Fibroblast of the aortic adventitia (primary cell): ENCODE measurements at regions not wholly inside any gene's neighbourhood (a gene's known extent, or its start where the extent isn't known, plus 50 kb on each side); places are given as distances from the start of the nearest gene placed in this dataset.
A peak's percentile ranks its signal among the peaks of the same experiment; 100 is the strongest.

Experiments
- DNase-seq: peaks from one replicate; pipeline ENCODE4 v3.0.0-alpha.2; 2010; ENCODE audit warnings: low read depth
- H3K4me3 ChIP-seq: 2 replicates; pipeline ENCODE4 v1.5.1; 2011; ENCODE audit warnings: low read depth, mild to moderate bottlenecking, control low read depth, low read length, moderate library complexity
- CTCF ChIP-seq: IDR thresholded peaks from 2 replicates; pipeline ENCODE4 v1.5.1; 2011; ENCODE audit warnings: mild to moderate bottlenecking, low read length, control low read depth, inconsistent platforms; ENCODE audit not compliant: insufficient read depth

- TF ChIP-seq CTCF = no peak
- H3K4me3 ChIP-seq = no peak overlapping the region
- no peak for DNase-seq
These were observed 180.2 kb downstream of the ANAPC1 start for GRCh38 chr2:111703759-111704158.

GRCh38 chr2:111704246-111704645 is 179.7 kb downstream of the ANAPC1 start:
- TF ChIP-seq CTCF = no peak
- no peak overlapping the region for H3K4me3 ChIP-seq
- peak; percentile 47 for DNase-seq

- no peak overlapping the region for H3K4me3 ChIP-seq
- DNase-seq = no peak
- TF ChIP-seq CTCF = no peak
These were observed 178.8 kb downstream of the ANAPC1 start for GRCh38 chr2:111705239-111705638.

GRCh38 chr2:111705711-111706336 is 178.2 kb downstream of the ANAPC1 start:
- no peak for TF ChIP-seq CTCF
- H3K4me3 ChIP-seq = no peak overlapping the region
- peak; percentile 93 for DNase-seq

- DNase-seq = no peak
- no peak overlapping the region for H3K4me3 ChIP-seq
- TF ChIP-seq CTCF = no peak
These were observed 177.5 kb downstream of the ANAPC1 start for GRCh38 chr2:111706481-111707001.

GRCh38 chr2:111707700-111708099 is 176.3 kb downstream of the ANAPC1 start:
- H3K4me3 ChIP-seq = no peak overlapping the region
- TF ChIP-seq CTCF = no peak
- no peak for DNase-seq
